Activated T-helper 2 cell treated with anti-CD3 and anti-CD28 coated beads, Interferon-gamma antibody, Interleukin-2, Interleukin-4, amounts not matched to agents 10 μg/mL and 5 μg/mL and 100 μg/mL, durations not matched to agents 14 hours and 24 hours and 36 hours (primary cell): ENCODE measurements at regions not wholly inside any gene's neighbourhood (a gene's known extent, or its start where the extent isn't known, plus 50 kb on each side); places are given as distances from the start of the nearest gene placed in this dataset.
A peak's percentile ranks its signal among the peaks of the same experiment; 100 is the strongest.
"Not testable (repeated sequence)": the region's sequence is repeated elsewhere in the genome, so short reads cannot be mapped to it uniquely, and the experiment has no call there.

ENCODE experiments used
- DNase-seq: peaks from one replicate; pipeline ENCODE4 v3.0.0; 2021; ENCODE audit warnings: low spot score
- H3K27ac Mint-ChIP-seq: one replicate; pipeline ENCODE4 v1.8.0; 2021; ENCODE audit warnings: mixed read lengths
- H3K27me3 Mint-ChIP-seq: one replicate; pipeline ENCODE4 v1.8.0; 2021; ENCODE audit warnings: low read depth, mixed read lengths
- H3K36me3 Mint-ChIP-seq: one replicate; pipeline ENCODE4 v1.8.0; 2021; ENCODE audit warnings: low read depth, mixed read lengths
- H3K4me1 Mint-ChIP-seq: one replicate; pipeline ENCODE4 v1.8.0; 2021; ENCODE audit warnings: low read depth, mixed read lengths
- H3K4me3 Mint-ChIP-seq: one replicate; pipeline ENCODE4 v1.8.0; 2021; ENCODE audit warnings: low read depth, mild to moderate bottlenecking, moderate library complexity, mixed read lengths
- H3K9me3 Mint-ChIP-seq: one replicate; pipeline ENCODE4 v1.8.0; 2021; ENCODE audit warnings: mixed read lengths
- intact Hi-C: fragments of 100-400 bp; cut with micrococcal nuclease; formaldehyde crosslinking; loops from one replicate; pipeline ENCODE4 v1.15.1; 2023

- intact Hi-C loops, H3K27ac Mint-ChIP-seq, H3K27me3 Mint-ChIP-seq, H3K9me3 Mint-ChIP-seq, DNase-seq, H3K4me1 Mint-ChIP-seq, H3K4me3 Mint-ChIP-seq, H3K36me3 Mint-ChIP-seq: not testable (repeated sequence)
Measured at GRCh38 chr4:17436047-17436749, 75.7 kb downstream of the QDPR start.

GRCh38 chr4:17433827-17434226 is 78.1 kb downstream of the QDPR start:
- no peak for DNase-seq
- H3K9me3 Mint-ChIP-seq = peaks cover 2% of the 10 kb centered on the region
- no peak overlapping the region for H3K27ac Mint-ChIP-seq
- no peaks in the 10 kb centered on the region for H3K27me3 Mint-ChIP-seq
- no peak overlapping the region for H3K4me3 Mint-ChIP-seq
- H3K36me3 Mint-ChIP-seq = no peaks in the 10 kb centered on the region
- no peaks in the 10 kb centered on the region for H3K4me1 Mint-ChIP-seq
- intact Hi-C loops = no loop called here

- no peaks in the 10 kb centered on the region for H3K4me1 Mint-ChIP-seq
- peaks cover 3% of the 10 kb centered on the region for H3K27me3 Mint-ChIP-seq
- H3K4me3 Mint-ChIP-seq = no peak overlapping the region
- H3K9me3 Mint-ChIP-seq = no peaks in the 10 kb centered on the region
- intact Hi-C loops = no loop called here
- no peak overlapping the region for H3K27ac Mint-ChIP-seq
- DNase-seq = no peak
- H3K36me3 Mint-ChIP-seq = no peaks in the 10 kb centered on the region
Measured at GRCh38 chr4:17427991-17428390, 83.9 kb downstream of the QDPR start.

- H3K27me3 Mint-ChIP-seq = peaks cover 3% of the 10 kb centered on the region
- H3K4me1 Mint-ChIP-seq = no peaks in the 10 kb centered on the region
Measured at GRCh38 chr4:17426222-17426621, 85.7 kb downstream of the QDPR start.

GRCh38 chr4:17418010-17418409 is 93.9 kb downstream of the QDPR start:
- H3K4me3 Mint-ChIP-seq = no peak overlapping the region
- H3K27me3 Mint-ChIP-seq = no peaks in the 10 kb centered on the region
- no peak overlapping the region for H3K27ac Mint-ChIP-seq
- H3K36me3 Mint-ChIP-seq = no peaks in the 10 kb centered on the region
- peaks cover 4% of the 10 kb centered on the region for H3K9me3 Mint-ChIP-seq
- H3K4me1 Mint-ChIP-seq = no peaks in the 10 kb centered on the region
- intact Hi-C loops = no loop called here
- DNase-seq = no peak

More at GRCh38 chr4:17426222-17426621, 85.7 kb downstream of the QDPR start:
- no peak overlapping the region for H3K27ac Mint-ChIP-seq
- H3K4me3 Mint-ChIP-seq = no peak overlapping the region
- H3K9me3 Mint-ChIP-seq = no peaks in the 10 kb centered on the region
- no peaks in the 10 kb centered on the region for H3K36me3 Mint-ChIP-seq
- DNase-seq = no peak
- intact Hi-C loops = no loop called here

GRCh38 chr4:17414392-17414791 is 97.5 kb downstream of the QDPR start:
- no peak overlapping the region for H3K4me3 Mint-ChIP-seq
- no peak overlapping the region for H3K27ac Mint-ChIP-seq
- no peaks in the 10 kb centered on the region for H3K36me3 Mint-ChIP-seq
- intact Hi-C loops = no loop called here
- no peaks in the 10 kb centered on the region for H3K27me3 Mint-ChIP-seq
- H3K4me1 Mint-ChIP-seq = no peaks in the 10 kb centered on the region
- H3K9me3 Mint-ChIP-seq = peaks cover 4% of the 10 kb centered on the region
- DNase-seq = no peak

- Mint-ChIP-seq H3K27ac (no peak overlapping the region), H3K9me3 (no peaks in the 10 kb centered on the region), H3K4me3 (no peak overlapping the region)
Measured at GRCh38 chr4:17400686-17401085, 111.2 kb downstream of the QDPR start.

GRCh38 chr4:17398805-17399204 is 113.1 kb downstream of the QDPR start:
- Mint-ChIP-seq H3K27me3 (no peaks in the 10 kb centered on the region), H3K27ac (no peak overlapping the region), H3K4me3 (no peak overlapping the region)

More at GRCh38 chr4:17400686-17401085, 111.2 kb downstream of the QDPR start:
- Mint-ChIP-seq H3K36me3 (no peaks in the 10 kb centered on the region), H3K4me1 (no peaks in the 10 kb centered on the region), H3K27me3 (no peaks in the 10 kb centered on the region)
- intact Hi-C loops = no loop called here
- DNase-seq = no peak

GRCh38 chr4:17398035-17398434 is 113.9 kb downstream of the QDPR start:
- Mint-ChIP-seq H3K27ac (no peak overlapping the region), H3K36me3 (no peaks in the 10 kb centered on the region), H3K4me1 (no peaks in the 10 kb centered on the region), H3K9me3 (no peaks in the 10 kb centered on the region), H3K27me3 (no peaks in the 10 kb centered on the region), H3K4me3 (no peak overlapping the region)
- intact Hi-C loops = no loop called here
- no peak for DNase-seq

More at GRCh38 chr4:17398805-17399204, 113.1 kb downstream of the QDPR start:
- Mint-ChIP-seq H3K36me3 (no peaks in the 10 kb centered on the region), H3K9me3 (no peaks in the 10 kb centered on the region), H3K4me1 (no peaks in the 10 kb centered on the region)
- DNase-seq = no peak
- intact Hi-C loops = no loop called here

- intact Hi-C loops = no loop called here
Measured at GRCh38 chr4:17397611-17398010, 114.3 kb downstream of the QDPR start.

GRCh38 chr4:17385403-17385802 is 126.5 kb downstream of the QDPR start:
- Mint-ChIP-seq H3K4me1 (peaks cover 10% of the 10 kb centered on the region), H3K36me3 (no peaks in the 10 kb centered on the region), H3K9me3 (peaks cover 6% of the 10 kb centered on the region), H3K27me3 (no peaks in the 10 kb centered on the region), H3K27ac (peak overlapping the region; percentile 38), H3K4me3 (no peak overlapping the region)
- intact Hi-C loops = no loop called here
- DNase-seq = peak; percentile 9

More at GRCh38 chr4:17397611-17398010, 114.3 kb downstream of the QDPR start:
- Mint-ChIP-seq H3K27me3 (no peaks in the 10 kb centered on the region), H3K36me3 (no peaks in the 10 kb centered on the region), H3K27ac (no peak overlapping the region), H3K4me3 (no peak overlapping the region), H3K9me3 (no peaks in the 10 kb centered on the region), H3K4me1 (no peaks in the 10 kb centered on the region)
- DNase-seq = no peak

- Mint-ChIP-seq H3K9me3 (no peaks in the 10 kb centered on the region), H3K27ac (no peak overlapping the region), H3K36me3 (no peaks in the 10 kb centered on the region), H3K4me1 (peaks cover 2% of the 10 kb centered on the region), H3K27me3 (peaks cover 6% of the 10 kb centered on the region), H3K4me3 (no peak overlapping the region)
- DNase-seq = no peak
- intact Hi-C loops = no loop called here
Measured at GRCh38 chr4:17380347-17380746, 131.5 kb downstream of the QDPR start.

- H3K36me3 Mint-ChIP-seq = no peaks in the 10 kb centered on the region
- intact Hi-C loops = no loop called here
- H3K4me3 Mint-ChIP-seq = no peak overlapping the region
- DNase-seq = no peak
- H3K9me3 Mint-ChIP-seq = no peaks in the 10 kb centered on the region
- H3K27ac Mint-ChIP-seq = no peak overlapping the region
- peaks cover 8% of the 10 kb centered on the region for H3K27me3 Mint-ChIP-seq
- H3K4me1 Mint-ChIP-seq = peaks cover 2% of the 10 kb centered on the region
Measured at GRCh38 chr4:17376205-17376604, 135.7 kb downstream of the QDPR start.

- Mint-ChIP-seq H3K27ac (no peak overlapping the region), H3K4me1 (peaks cover 2% of the 10 kb centered on the region), H3K36me3 (no peaks in the 10 kb centered on the region), H3K27me3 (peaks cover 4% of the 10 kb centered on the region), H3K4me3 (no peak overlapping the region), H3K9me3 (no peaks in the 10 kb centered on the region)
- intact Hi-C loops = no loop called here
- DNase-seq = no peak
Measured at GRCh38 chr4:17373666-17374065, 138.2 kb downstream of the QDPR start.
